ENCODE measurements at regions not wholly inside any gene's neighbourhood (a gene's known extent, or its start where the extent isn't known, plus 50 kb on each side); places are given as distances from the start of the nearest gene placed in this dataset.
A peak's percentile ranks its signal among the peaks of the same experiment; 100 is the strongest.

DNA sequence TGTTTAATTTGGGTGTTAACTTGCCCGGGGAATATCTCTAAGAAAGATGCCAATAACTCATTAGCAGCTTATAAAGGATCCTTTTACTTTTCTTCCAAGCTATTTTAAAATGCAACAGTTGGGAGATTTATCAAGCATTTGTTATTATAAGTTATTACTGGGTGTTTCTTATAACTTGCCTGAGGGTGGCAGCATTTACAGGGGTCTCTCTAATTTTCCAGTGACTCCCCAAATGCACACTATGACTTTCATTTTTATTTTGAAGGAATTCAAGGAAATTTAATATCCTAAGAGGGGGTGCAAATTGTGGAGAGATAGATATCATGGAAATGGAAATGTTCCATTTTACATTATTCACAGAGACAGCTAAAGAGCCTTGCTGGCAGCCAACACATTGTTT lies 138.0 kb downstream of the PDGFRA start (continued):
- TF ChIP-seq, protein P1, sequence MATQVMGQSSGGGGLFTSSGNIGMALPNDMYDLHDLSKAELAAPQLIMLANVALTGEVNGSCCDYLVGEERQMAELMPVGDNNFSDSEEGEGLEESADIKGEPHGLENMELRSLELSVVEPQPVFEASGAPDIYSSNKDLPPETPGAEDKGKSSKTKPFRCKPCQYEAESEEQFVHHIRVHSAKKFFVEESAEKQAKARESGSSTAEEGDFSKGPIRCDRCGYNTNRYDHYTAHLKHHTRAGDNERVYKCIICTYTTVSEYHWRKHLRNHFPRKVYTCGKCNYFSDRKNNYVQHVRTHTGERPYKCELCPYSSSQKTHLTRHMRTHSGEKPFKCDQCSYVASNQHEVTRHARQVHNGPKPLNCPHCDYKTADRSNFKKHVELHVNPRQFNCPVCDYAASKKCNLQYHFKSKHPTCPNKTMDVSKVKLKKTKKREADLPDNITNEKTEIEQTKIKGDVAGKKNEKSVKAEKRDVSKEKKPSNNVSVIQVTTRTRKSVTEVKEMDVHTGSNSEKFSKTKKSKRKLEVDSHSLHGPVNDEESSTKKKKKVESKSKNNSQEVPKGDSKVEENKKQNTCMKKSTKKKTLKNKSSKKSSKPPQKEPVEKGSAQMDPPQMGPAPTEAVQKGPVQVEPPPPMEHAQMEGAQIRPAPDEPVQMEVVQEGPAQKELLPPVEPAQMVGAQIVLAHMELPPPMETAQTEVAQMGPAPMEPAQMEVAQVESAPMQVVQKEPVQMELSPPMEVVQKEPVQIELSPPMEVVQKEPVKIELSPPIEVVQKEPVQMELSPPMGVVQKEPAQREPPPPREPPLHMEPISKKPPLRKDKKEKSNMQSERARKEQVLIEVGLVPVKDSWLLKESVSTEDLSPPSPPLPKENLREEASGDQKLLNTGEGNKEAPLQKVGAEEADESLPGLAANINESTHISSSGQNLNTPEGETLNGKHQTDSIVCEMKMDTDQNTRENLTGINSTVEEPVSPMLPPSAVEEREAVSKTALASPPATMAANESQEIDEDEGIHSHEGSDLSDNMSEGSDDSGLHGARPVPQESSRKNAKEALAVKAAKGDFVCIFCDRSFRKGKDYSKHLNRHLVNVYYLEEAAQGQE (IDR thresholded peaks at IDR 0.05; ENCODE audit: low read depth, low read length): no peak
- TF ChIP-seq, protein P2, sequence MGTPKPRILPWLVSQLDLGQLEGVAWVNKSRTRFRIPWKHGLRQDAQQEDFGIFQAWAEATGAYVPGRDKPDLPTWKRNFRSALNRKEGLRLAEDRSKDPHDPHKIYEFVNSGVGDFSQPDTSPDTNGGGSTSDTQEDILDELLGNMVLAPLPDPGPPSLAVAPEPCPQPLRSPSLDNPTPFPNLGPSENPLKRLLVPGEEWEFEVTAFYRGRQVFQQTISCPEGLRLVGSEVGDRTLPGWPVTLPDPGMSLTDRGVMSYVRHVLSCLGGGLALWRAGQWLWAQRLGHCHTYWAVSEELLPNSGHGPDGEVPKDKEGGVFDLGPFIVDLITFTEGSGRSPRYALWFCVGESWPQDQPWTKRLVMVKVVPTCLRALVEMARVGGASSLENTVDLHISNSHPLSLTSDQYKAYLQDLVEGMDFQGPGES (IDR thresholded peaks at IDR 0.05; ENCODE audit: low read depth, low read length): no peak
- TF ChIP-seq, protein P3, sequence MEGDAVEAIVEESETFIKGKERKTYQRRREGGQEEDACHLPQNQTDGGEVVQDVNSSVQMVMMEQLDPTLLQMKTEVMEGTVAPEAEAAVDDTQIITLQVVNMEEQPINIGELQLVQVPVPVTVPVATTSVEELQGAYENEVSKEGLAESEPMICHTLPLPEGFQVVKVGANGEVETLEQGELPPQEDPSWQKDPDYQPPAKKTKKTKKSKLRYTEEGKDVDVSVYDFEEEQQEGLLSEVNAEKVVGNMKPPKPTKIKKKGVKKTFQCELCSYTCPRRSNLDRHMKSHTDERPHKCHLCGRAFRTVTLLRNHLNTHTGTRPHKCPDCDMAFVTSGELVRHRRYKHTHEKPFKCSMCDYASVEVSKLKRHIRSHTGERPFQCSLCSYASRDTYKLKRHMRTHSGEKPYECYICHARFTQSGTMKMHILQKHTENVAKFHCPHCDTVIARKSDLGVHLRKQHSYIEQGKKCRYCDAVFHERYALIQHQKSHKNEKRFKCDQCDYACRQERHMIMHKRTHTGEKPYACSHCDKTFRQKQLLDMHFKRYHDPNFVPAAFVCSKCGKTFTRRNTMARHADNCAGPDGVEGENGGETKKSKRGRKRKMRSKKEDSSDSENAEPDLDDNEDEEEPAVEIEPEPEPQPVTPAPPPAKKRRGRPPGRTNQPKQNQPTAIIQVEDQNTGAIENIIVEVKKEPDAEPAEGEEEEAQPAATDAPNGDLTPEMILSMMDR (IDR thresholded peaks at IDR 0.05): peak; percentile 32

DNA sequence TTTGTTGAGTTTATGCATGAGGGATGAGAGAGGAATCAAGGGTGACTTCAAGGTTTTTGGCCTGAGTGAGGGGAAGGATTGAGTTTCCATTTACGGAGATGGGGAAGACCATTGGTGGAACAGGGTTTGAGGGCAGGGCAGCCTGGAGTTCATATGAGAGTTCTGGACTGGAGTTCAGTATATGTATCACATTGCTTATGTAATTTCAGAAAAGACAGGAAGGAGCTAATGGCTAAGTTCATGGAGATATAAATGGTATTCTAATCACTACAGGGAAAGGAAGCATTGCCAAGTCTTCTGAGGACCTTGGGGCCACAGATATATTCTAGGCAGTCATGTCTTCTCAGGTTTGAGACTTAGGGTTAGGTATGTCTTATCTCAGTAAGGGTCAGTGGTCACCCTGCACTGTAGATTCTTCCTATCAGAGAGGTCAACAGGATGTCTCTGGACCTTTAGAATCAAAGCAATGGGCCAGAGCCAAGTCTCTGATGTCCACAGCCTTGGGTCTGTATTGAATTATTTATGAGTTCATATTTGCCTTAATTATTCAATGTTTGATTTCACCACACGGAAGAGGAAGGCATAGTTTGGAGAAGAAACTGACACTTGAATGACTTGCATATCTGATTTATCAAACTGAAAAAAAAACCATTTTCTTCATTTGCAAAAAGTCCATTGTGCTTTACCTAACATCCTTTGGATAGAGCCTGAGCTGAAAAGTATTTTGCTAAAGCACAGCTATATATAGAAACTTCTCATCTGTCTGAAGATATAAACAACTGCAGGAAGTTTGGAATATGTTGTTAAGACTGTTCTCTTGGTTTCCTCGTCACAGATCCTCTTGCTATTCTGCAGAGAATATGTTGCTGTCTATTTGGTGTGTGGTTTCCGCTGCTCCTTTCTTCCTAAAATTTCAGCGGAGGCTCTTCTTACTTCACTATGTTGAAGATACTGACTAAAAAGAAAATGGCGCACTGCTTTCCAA lies 139.5 kb downstream of the PDGFRA start:
- no peaks in the 10 kb centered on the region for H3K9me2 ChIP-seq
- TF ChIP-seq YY1 (IDR thresholded peaks at IDR 0.05; ENCODE audit: low read depth) (no peak), MXI1 (IDR thresholded peaks at IDR 0.05; ENCODE audit: low read depth, low read length) (no peak), EP300 (IDR thresholded peaks at IDR 0.05; ENCODE audit: borderline replicate concordance in 1 of 2, low read depth in 1 of 2, low read length in 1 of 2) (no peak), FOXM1 (IDR thresholded peaks at IDR 0.05; ENCODE audit: low read depth) (no peak), RXRA (IDR thresholded peaks at IDR 0.05; ENCODE audit: borderline replicate concordance, low read depth) (no peak), CHD2 (IDR thresholded peaks at IDR 0.05; ENCODE audit: low read length, partially characterized antibody) (no peak), JUND (IDR thresholded peaks at IDR 0.05) (no peak), FOSL2 (IDR thresholded peaks at IDR 0.05; ENCODE audit: borderline replicate concordance, low read depth) (no peak), RCOR1 (IDR thresholded peaks at IDR 0.05; ENCODE audit: low read length) (no peak), RFX5 (IDR thresholded peaks at IDR 0.05; ENCODE audit: low read length) (no peak), MEF2A (IDR thresholded peaks at IDR 0.05; ENCODE audit: borderline replicate concordance, low read depth) (no peak)
- TF ChIP-seq, protein P4, sequence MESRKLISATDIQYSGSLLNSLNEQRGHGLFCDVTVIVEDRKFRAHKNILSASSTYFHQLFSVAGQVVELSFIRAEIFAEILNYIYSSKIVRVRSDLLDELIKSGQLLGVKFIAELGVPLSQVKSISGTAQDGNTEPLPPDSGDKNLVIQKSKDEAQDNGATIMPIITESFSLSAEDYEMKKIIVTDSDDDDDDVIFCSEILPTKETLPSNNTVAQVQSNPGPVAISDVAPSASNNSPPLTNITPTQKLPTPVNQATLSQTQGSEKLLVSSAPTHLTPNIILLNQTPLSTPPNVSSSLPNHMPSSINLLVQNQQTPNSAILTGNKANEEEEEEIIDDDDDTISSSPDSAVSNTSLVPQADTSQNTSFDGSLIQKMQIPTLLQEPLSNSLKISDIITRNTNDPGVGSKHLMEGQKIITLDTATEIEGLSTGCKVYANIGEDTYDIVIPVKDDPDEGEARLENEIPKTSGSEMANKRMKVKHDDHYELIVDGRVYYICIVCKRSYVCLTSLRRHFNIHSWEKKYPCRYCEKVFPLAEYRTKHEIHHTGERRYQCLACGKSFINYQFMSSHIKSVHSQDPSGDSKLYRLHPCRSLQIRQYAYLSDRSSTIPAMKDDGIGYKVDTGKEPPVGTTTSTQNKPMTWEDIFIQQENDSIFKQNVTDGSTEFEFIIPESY (IDR thresholded peaks at IDR 0.05; ENCODE audit: borderline replicate concordance, low read depth): no peak
- H3K4me3 ChIP-seq (ENCODE audit: low read depth in 2 of 2, low read length in 1 of 2): no peak overlapping the region
- no peak overlapping the region for H3K4me2 ChIP-seq
- H3K9me3 ChIP-seq: no peaks in the 10 kb centered on the region
- no peaks in the 10 kb centered on the region for H4K20me1 ChIP-seq (ENCODE audit: insufficient read depth)
- H3K9ac ChIP-seq: no peak overlapping the region
- CTCF ChIA-PET: no interaction called here
- H3K36me3 ChIP-seq (replicated peaks in 1 of 2; ENCODE audit: control insufficient read depth in 1 of 2, insufficient read depth in 2 of 2, low read length in 1 of 2): no peaks in the 10 kb centered on the region
- POLR2A ChIA-PET: no interaction called here
- peaks cover 0 to 7% of the 10 kb centered on the region in 2 experiments; a peak in 1 of 4 replicates for H3K4me1 ChIP-seq (ENCODE audit: control insufficient read depth in 1 of 2, insufficient read depth in 2 of 2, low read depth in 1 of 2, low read length in 1 of 2)
- no peak for DNase-seq
- no peak overlapping the region for H2AFZ ChIP-seq (ENCODE audit: low read depth)
- WGBS (ENCODE audit: low lambda C conversion rate): 46% methylated on average over 6 of the region's 6 CpGs
- no peaks in the 10 kb centered on the region for H3F3A ChIP-seq (replicated peaks; ENCODE audit: insufficient read depth)
- H3K27me3 ChIP-seq (ENCODE audit: insufficient read depth): no peaks in the 10 kb centered on the region
- H3K27ac ChIP-seq (ENCODE audit: low read depth in 2 of 2, low read length in 1 of 2): no peak overlapping the region
- H3K79me2 ChIP-seq (ENCODE audit: insufficient read depth): no peaks in the 10 kb centered on the region
